Breast epithelium (tissue), 4 donors: ENCODE measurements at regions not wholly inside any gene's neighbourhood (a gene's known extent, or its start where the extent isn't known, plus 50 kb on each side); places are given as distances from the start of the nearest gene placed in this dataset.
A peak's percentile ranks its signal among the peaks of the same experiment; 100 is the strongest.
"Not testable (repeated sequence)": the region's sequence is repeated elsewhere in the genome, so short reads cannot be mapped to it uniquely, and the experiment has no call there.

Experiments
- DNase-seq, 2 donors: peaks; one replicate each; pipeline ENCODE4 v3.0.0-alpha.2; 2019; ENCODE audit warnings: low spot score in 2 of 2
- H3K27ac ChIP-seq, 2 donors: fragments of 200-600 bp; sonication (generic) in 1 of 2; one replicate each; pipeline ENCODE4 v1.5.1; 2016 to 2019; ENCODE audit warnings: mild to moderate bottlenecking in 1 of 2
- H3K27me3 ChIP-seq, 2 donors: fragments of 200-600 bp; sonication (generic) in 1 of 2; one replicate each; pipeline versions ENCODE4 v1.5.1 to v1.6.0; 2017 to 2019; ENCODE audit warnings: control low read depth in 1 of 2, mild to moderate bottlenecking in 1 of 2
- H3K36me3 ChIP-seq: fragments of 200-600 bp; one replicate; pipeline ENCODE4 v1.5.1; 2019
- H3K4me1 ChIP-seq, 2 donors: fragments of 200-600 bp; sonication (generic); one replicate each; pipeline ENCODE4 v1.5.1; 2016 to 2019; ENCODE audit warnings: control low read depth in 1 of 2
- H3K4me3 ChIP-seq, 3 donors: fragments of 200-600 bp; sonication (generic); 1 replicate in 2 of 3; 2 replicates in 1 of 3; pipeline ENCODE4 v1.5.1; 2016 to 2019; ENCODE audit warnings: mild to moderate bottlenecking in 3 of 3, moderate library complexity in 2 of 3
- H3K9me3 ChIP-seq, 2 donors: fragments of 200-600 bp; sonication (generic) in 1 of 2; one replicate each; pipeline ENCODE4 v1.5.1; 2016 to 2019; ENCODE audit warnings: control low read depth in 1 of 2
- CTCF ChIP-seq, 3 donors: fragments of 450-650 bp; IDR thresholded peaks; one replicate each; pipeline ENCODE4 v1.5.1; 2016 to 2017; ENCODE audit warnings: antibody characterized with exemption in 3 of 3, mild to moderate bottlenecking in 3 of 3, moderate library complexity in 3 of 3
- POLR2A ChIP-seq: fragments of 450-650 bp; IDR thresholded peaks from one replicate; pipeline ENCODE4 v1.6.1; 2016; ENCODE audit warnings: antibody characterized with exemption, mild to moderate bottlenecking, moderate library complexity
- POLR2AphosphoS5 ChIP-seq, 3 donors: sonication (generic); formaldehyde crosslinking; IDR thresholded peaks; one replicate each; pipeline ENCODE4 v1.6.1; 2017; ENCODE audit warnings: antibody characterized with exemption in 3 of 3
- intact Hi-C: fragments of 100-400 bp; cut with DNase I; formaldehyde crosslinking; loops from one replicate; pipeline ENCODE4 v1.15.1; 2023; ENCODE audit warnings: low total_unique reads

GRCh38 chr7:131626643-131627042 lies 70.2 kb upstream of the PODXL start:
- H3K27ac ChIP-seq = no peak overlapping the region
- no peaks in the 10 kb centered on the region for H3K4me1 ChIP-seq
- H3K27me3 ChIP-seq = no peaks in the 10 kb centered on the region
- no peak for DNase-seq
- H3K9me3 ChIP-seq = no peaks in the 10 kb centered on the region
- intact Hi-C loops = no loop called here
- no peak overlapping the region for H3K4me3 ChIP-seq
- TF ChIP-seq POLR2A = no peak
- no peak for TF ChIP-seq CTCF (IDR thresholded peaks at IDR 0.05)
- no peak for TF ChIP-seq POLR2AphosphoS5 (IDR thresholded peaks at IDR 0.05)
- H3K36me3 ChIP-seq = no peaks in the 10 kb centered on the region

GRCh38 chr7:131625817-131626372 lies 69.5 kb upstream of the PODXL start:
- peak overlapping the region; percentile 33 to 48 for H3K27ac ChIP-seq
- no peak for DNase-seq
- TF ChIP-seq POLR2A (no peak), CTCF (IDR thresholded peaks at IDR 0.05) (no peak), POLR2AphosphoS5 (IDR thresholded peaks at IDR 0.05) (no peak)

GRCh38 chr7:131625345-131625744 lies 68.9 kb upstream of the PODXL start:
- DNase-seq, intact Hi-C loops, H3K9me3 ChIP-seq, H3K36me3 ChIP-seq, H3K4me3 ChIP-seq, H3K27me3 ChIP-seq, H3K4me1 ChIP-seq: not testable (repeated sequence)
- peak overlapping the region; percentile 33 to 48 for H3K27ac ChIP-seq

More at GRCh38 chr7:131625817-131626372, 69.5 kb upstream of the PODXL start:
- no peaks in the 10 kb centered on the region for H3K9me3 ChIP-seq
- no peaks in the 10 kb centered on the region for H3K27me3 ChIP-seq
- H3K4me3 ChIP-seq = no peak overlapping the region
- no peaks in the 10 kb centered on the region for H3K36me3 ChIP-seq
- H3K4me1 ChIP-seq = no peaks in the 10 kb centered on the region
- intact Hi-C loops = no loop called here

GRCh38 chr7:131624536-131624935 lies 68.1 kb upstream of the PODXL start:
- H3K4me3 ChIP-seq = no peak overlapping the region
- no peak for DNase-seq
- H3K9me3 ChIP-seq = no peaks in the 10 kb centered on the region
- H3K27me3 ChIP-seq = no peaks in the 10 kb centered on the region
- no peak overlapping the region for H3K27ac ChIP-seq
- no peaks in the 10 kb centered on the region for H3K4me1 ChIP-seq
- intact Hi-C loops = no loop called here
- TF ChIP-seq POLR2AphosphoS5 (IDR thresholded peaks at IDR 0.05) (no peak), POLR2A (no peak), CTCF (IDR thresholded peaks at IDR 0.05) (no peak)
- H3K36me3 ChIP-seq = no peaks in the 10 kb centered on the region

GRCh38 chr7:131623154-131623553 lies 66.7 kb upstream of the PODXL start:
- intact Hi-C loops = no loop called here
- no peaks in the 10 kb centered on the region for H3K9me3 ChIP-seq
- no peaks in the 10 kb centered on the region for H3K36me3 ChIP-seq
- TF ChIP-seq POLR2AphosphoS5 (IDR thresholded peaks at IDR 0.05) (peak in 1 of 3 donors; percentile 57), POLR2A (no peak), CTCF (IDR thresholded peaks at IDR 0.05) (no peak)
- no peaks in the 10 kb centered on the region for H3K4me1 ChIP-seq
- peak in 1 of 2 donors; percentile 55 for DNase-seq
- no peak overlapping the region for H3K4me3 ChIP-seq
- no peaks in the 10 kb centered on the region for H3K27me3 ChIP-seq
- peak overlapping the region in 1 of 2 donors; percentile 55 for H3K27ac ChIP-seq

GRCh38 chr7:131621652-131622051 lies 65.2 kb upstream of the PODXL start:
- no peak for DNase-seq
- Histone ChIP-seq H3K27me3 (no peaks in the 10 kb centered on the region), H3K27ac (peak overlapping the region; percentile 8 to 35), H3K4me3 (no peak overlapping the region), H3K4me1 (no peaks in the 10 kb centered on the region), H3K36me3 (no peaks in the 10 kb centered on the region), H3K9me3 (no peaks in the 10 kb centered on the region)
- intact Hi-C loops = no loop called here
- TF ChIP-seq POLR2AphosphoS5 (IDR thresholded peaks at IDR 0.05) = no peak
- no peak for TF ChIP-seq POLR2A
- no peak for TF ChIP-seq CTCF (IDR thresholded peaks at IDR 0.05)
